GM12892 (cell line): ENCODE measurements at regions not wholly inside any gene's neighbourhood (a gene's known extent, or its start where the extent isn't known, plus 50 kb on each side); places are given as distances from the start of the nearest gene placed in this dataset.

Experiments used
- DNase-seq: peaks from one replicate; pipeline ENCODE4 v3.0.0; 2011; ENCODE audit not compliant: insufficient read length
- FAIRE-seq: peaks from 2 replicates; lab custom pipeline; 2011; peaks lifted over from hg19 to GRCh38; lab: Jason Lieb, UNC
- POLR2A ChIP-seq: IDR thresholded peaks from 2 replicates; pipeline ENCODE4 v1.6.1; 2011; ENCODE audit warnings: low read depth, low read length, control low read depth
- POLR2AphosphoS5 ChIP-seq: IDR thresholded peaks from 2 replicates; pipeline ENCODE4 v1.6.1; 2011; ENCODE audit warnings: low read depth, low read length, control low read depth
- TAF1 ChIP-seq: IDR thresholded peaks from 2 replicates; pipeline ENCODE4 v1.6.1; 2011; ENCODE audit warnings: low read depth, mild to moderate bottlenecking, control low read depth, low read length, borderline replicate concordance

- FAIRE-seq (no peak), DNase-seq (no peak)
- TF ChIP-seq POLR2AphosphoS5 (no peak), TAF1 (no peak)
Observed at GRCh38 chr2:103287746-103288145, 525.9 kb downstream of the TMEM182 start.

DNA sequence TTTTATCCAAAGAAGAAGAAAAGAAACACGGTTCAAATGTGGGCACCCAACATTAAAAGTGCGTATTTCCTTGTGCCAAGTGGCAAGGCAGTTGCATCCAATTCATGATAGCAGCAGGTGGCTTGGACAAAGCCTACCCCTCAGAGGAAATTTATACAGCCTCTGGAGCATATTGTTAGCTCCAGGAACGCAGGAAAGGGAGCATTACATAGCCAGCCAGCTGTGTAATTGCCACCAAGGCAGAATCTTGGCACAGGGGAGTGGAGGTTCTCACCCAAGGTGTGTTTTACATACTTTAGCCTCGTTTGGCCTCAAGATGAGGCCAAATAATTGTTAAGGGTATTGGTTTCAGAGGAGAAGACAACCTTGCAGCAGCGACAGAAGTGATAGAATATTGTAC, 526.9 kb downstream of the TMEM182 start:
- TF ChIP-seq POLR2A (no peak), POLR2AphosphoS5 (no peak), TAF1 (no peak)
- FAIRE-seq (no peak), DNase-seq (no peak)

- FAIRE-seq (no peak), DNase-seq (no peak)
- TF ChIP-seq POLR2AphosphoS5, result no peak
- TF ChIP-seq POLR2A, result no peak
- no peak for TF ChIP-seq TAF1
Observed at GRCh38 chr2:103289105-103289725, 527.4 kb downstream of the TMEM182 start.

- DNase-seq (no peak), FAIRE-seq (no peak)
- TF ChIP-seq POLR2AphosphoS5 (no peak), POLR2A (no peak), TAF1 (no peak)
Observed at GRCh38 chr2:103292573-103292972, 530.7 kb downstream of the TMEM182 start.

DNA sequence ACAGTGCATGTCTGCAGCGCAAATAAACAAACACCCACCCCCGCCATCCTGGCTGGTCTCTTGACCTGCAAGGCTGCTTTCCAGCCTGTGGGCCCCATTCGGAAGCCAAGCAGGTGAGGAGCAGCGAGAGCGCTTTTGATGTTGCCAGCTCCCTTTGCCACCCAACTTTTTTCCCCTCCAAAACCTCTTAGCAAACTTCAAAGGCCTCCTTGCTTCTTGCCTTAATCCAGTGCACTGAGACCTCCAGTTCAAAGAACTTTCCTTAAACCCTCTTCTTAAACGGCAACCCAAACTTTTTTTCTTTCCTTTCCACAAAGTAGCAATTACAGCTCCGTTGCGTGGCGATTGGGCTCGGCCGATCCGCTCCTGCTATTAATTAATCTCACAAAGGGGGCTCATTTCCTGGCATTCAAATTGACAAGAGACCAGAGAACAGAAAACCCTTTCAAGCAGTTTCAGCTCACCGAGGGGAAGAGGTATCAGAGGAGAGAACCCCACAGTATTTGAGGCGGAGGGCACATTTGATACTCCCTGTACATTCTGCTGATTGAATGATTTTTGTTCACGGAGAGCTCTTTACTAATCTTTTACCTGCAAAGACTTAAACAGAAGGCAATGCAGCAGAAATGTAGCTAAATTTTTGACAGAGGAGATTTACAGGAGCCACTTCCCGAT, 531.4 kb downstream of the TMEM182 start:
- no peak for FAIRE-seq
- no peak for DNase-seq
- no peak for TF ChIP-seq POLR2A
- no peak for TF ChIP-seq POLR2AphosphoS5
- no peak for TF ChIP-seq TAF1

DNA sequence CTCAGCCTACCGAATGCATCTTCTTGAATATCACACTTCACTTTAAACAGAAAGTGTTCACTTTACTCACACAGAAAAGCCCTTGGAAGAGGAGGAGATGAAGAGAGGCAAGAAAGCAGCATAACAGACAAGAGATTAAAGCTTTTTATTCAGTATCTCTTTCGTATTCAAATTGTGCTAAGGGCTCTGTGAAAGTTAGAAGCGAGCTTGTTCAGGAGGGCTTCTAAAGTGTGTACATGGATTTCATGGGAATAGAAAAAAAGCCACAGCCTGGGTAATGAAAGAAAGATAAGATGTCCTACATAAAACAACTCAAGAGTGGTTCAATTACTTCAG, 531.9 kb downstream of the TMEM182 start:
- no peak for FAIRE-seq
- TF ChIP-seq POLR2AphosphoS5 (no peak), TAF1 (no peak)
- no peak for DNase-seq

DNA sequence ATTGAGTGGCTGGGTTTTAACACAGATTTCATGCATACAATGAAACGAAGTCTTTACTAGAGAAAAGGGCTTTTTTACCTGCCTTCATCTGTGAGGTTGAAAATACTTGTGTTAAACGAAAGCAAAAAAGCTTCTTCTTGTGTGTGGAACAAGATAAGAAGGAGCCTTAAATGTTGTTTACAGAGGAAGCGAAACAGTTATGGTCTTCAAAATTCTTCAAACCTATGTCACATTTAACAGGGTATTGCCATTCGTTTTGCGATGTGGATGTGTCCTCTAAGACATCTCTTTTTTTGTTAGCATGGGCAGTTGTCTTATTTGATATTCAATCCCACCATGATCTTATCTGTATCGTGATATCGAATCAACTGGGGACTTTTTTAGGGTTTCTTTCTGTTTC, 532.6 kb downstream of the TMEM182 start:
- no peak for FAIRE-seq
- DNase-seq, result no peak

DNA sequence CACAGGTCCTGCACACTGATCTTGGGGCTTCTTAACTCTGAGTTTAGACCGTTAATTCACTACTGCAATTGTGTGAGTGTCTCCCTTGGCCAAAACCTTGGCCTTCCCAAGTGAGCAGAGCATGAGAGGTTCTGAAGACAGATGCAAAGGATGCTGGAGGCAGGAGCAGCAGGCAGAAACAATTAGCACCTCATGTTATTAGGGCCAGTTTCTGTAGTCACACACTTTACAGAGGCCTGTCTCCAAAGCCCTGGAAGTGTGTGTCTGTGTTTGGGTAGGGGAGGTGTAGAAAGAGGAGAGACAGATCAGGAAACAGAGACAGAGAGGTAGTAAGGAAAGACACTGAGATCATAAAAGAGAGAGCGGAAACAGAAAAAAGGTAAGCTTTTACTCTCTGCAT, 533.8 kb downstream of the TMEM182 start:
- FAIRE-seq (no peak), DNase-seq (no peak)
- no peak for TF ChIP-seq POLR2A
- TF ChIP-seq TAF1, result no peak
- no peak for TF ChIP-seq POLR2AphosphoS5

More for the DNA sequence above, 532.6 kb downstream of the TMEM182 start:
- TF ChIP-seq POLR2A, result no peak
- TF ChIP-seq TAF1, result no peak
- TF ChIP-seq POLR2AphosphoS5, result no peak

DNA sequence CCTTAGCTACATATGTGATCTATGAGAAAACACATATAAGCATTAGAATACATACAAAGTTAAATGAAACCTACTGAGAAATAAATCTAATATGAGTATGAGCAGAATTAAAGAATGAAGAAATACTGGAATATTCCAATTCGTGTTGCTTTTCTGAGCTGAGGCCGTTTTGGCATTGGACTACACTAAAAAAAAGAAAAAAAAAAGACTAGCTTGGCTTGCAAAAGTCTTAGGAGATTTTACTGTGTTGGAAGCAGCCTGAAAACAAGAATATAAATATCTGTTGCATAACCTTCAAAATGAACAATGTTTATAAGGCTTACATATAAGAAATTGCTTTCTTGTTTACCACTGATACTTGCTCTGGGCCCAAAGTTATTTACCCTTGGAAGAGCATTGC, 562.8 kb downstream of the TMEM182 start:
- FAIRE-seq (no peak), DNase-seq (no peak)
- no peak for TF ChIP-seq POLR2AphosphoS5
- TF ChIP-seq TAF1, result no peak
- TF ChIP-seq POLR2A, result no peak

- TF ChIP-seq POLR2A (no peak), POLR2AphosphoS5 (no peak), TAF1 (no peak)
- no peak for DNase-seq
- FAIRE-seq, result no peak
Observed at GRCh38 chr2:103327386-103327785, 565.6 kb downstream of the TMEM182 start.

GRCh38 chr2:103327966-103328365, 566.1 kb downstream of the TMEM182 start:
- no peak for FAIRE-seq
- TF ChIP-seq TAF1, result no peak
- no peak for TF ChIP-seq POLR2AphosphoS5
- no peak for TF ChIP-seq POLR2A
- no peak for DNase-seq

DNA sequence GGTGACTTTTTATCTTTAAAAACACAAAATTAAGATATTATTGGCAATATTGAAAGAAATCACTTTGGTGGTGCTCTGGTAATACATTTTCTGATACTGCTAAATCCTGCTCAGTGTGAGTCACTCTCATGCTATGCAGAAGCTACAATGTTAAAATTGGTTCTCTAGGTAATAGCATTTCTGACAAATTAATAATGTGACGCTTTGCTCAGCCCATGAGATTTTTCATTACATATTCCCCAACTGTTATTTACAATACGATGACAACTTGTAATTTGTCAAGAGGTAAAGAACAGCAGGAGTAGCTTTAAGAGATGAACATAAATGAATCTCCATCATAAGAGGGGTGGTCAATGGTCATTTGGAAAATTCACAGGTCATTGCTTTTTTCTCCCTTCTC, 573.6 kb downstream of the TMEM182 start:
- no peak for FAIRE-seq

More for the DNA sequence above, 573.6 kb downstream of the TMEM182 start:
- no peak for TF ChIP-seq POLR2A
- no peak for TF ChIP-seq TAF1
- TF ChIP-seq POLR2AphosphoS5, result no peak
- no peak for DNase-seq
